Heart right ventricle (tissue), 16 donors: ENCODE measurements at regions not wholly inside any gene's neighbourhood (a gene's known extent, or its start where the extent isn't known, plus 50 kb on each side); places are given as distances from the start of the nearest gene placed in this dataset.

Experiments used
- ATAC-seq, 8 donors: fragments of 200-7000 bp; cut with Tn5 transposase; one replicate each; pipeline ENCODE4 v1.9.1; 2020; ENCODE audit warnings: mild to moderate bottlenecking in 8 of 8, moderate library complexity in 8 of 8, moderate number of reproducible peaks in 1 of 8
- DNase-seq, 2 donors: peaks; one replicate each; pipeline ENCODE4 v3.0.0-alpha.2; 2020
- H3K27ac ChIP-seq, 10 donors: fragments of 200-600 bp; sonication (generic) in 2 of 10; one replicate each; pipeline versions ENCODE4 v1.5.0 to v1.8.0; 2020 to 2022; ENCODE audit warnings: mild to moderate bottlenecking in 3 of 10
- H3K27me3 ChIP-seq, 7 donors: fragments of 200-600 bp; one replicate each; pipeline ENCODE4 v1.8.0; 2021 to 2022; ENCODE audit warnings: mild to moderate bottlenecking in 2 of 7
- H3K36me3 ChIP-seq, 9 donors: fragments of 200-600 bp; sonication (generic) in 1 of 9; one replicate each; pipeline versions ENCODE4 v1.5.0 to v1.8.0; 2020 to 2022; ENCODE audit warnings: mild to moderate bottlenecking in 2 of 9
- H3K4me1 ChIP-seq, 9 donors: fragments of 200-600 bp; sonication (generic) in 1 of 9; one replicate each; pipeline versions ENCODE4 v1.5.0 to v1.8.0; 2020 to 2022; ENCODE audit warnings: mild to moderate bottlenecking in 4 of 9
- H3K4me3 ChIP-seq, 10 donors: fragments of 200-600 bp; sonication (generic) in 2 of 10; one replicate each; pipeline versions ENCODE4 v1.5.0 to v1.8.0; 2020 to 2022; ENCODE audit warnings: mild to moderate bottlenecking in 7 of 10, moderate library complexity in 2 of 10
- H3K9me3 ChIP-seq, 11 donors: fragments of 200-600 bp in 10 of 11; sonication (generic) in 2 of 11; one replicate each; pipeline versions ENCODE4 v1.5.0 to v1.8.0; 2013 to 2022; ENCODE audit warnings: mild to moderate bottlenecking in 2 of 11, control low read depth in 1 of 11, moderate library complexity in 1 of 11
- CTCF ChIP-seq, 9 donors: fragments of 200-600 bp; sonication (generic) in 2 of 9; IDR thresholded peaks; one replicate each; pipeline versions ENCODE4 v1.5.0 to v1.8.0; 2021 to 2022; ENCODE audit warnings: antibody characterized with exemption in 9 of 9, mild to moderate bottlenecking in 5 of 9, moderate library complexity in 1 of 9
- WGBS, 2 donors: extraction: QIAGEN DNeasy Blood & Tissue Kit; methylation state at CpG; one replicate each; pipeline ENCODE4 v1.1.7; 2013; ENCODE audit warnings: inconsistent platforms in 1 of 2; 5-methylcytosine and 5-hydroxymethylcytosine counted together
- intact Hi-C, 10 donors: fragments of 100-400 bp; cut with DNase I; formaldehyde crosslinking; loops; one replicate each; pipeline versions ENCODE4 v1.11.1 to v1.14.2; 2022
- donor health status: Arrhythmogenic right ventricular cardiomyopathy.
- donor health status: ischemic (EF 13 %, LVEDD 7.1; RV severe dilation, severe dysfunction).
- donor health status: healthy with polysubstance abuse.
- donor health status: DM: no; HTN: yes; CAD: no.
- donor health status: DM: no; HTN: no; CAD: no.
- donor health status: ischemic (EF 25% LVEDD 6.9; RV normal size, moderate dysfunction).
- donor health status: ischemic (EF 25% LVEDD 5.7; RV mildly dilated, moderate dysfunction).
- donor health status: healthy.
- donor health status: DM: yes; HTN: yes; CAD: no.
- donor health status: Ischemic cardiomyopathy.
- donor health status: ischemic (EF 35%, LVEDD 5.7; RV mildly dilated, moderate dysfunction).
- donor health status: nonischemic (EF 11% LVEDD 7.7; RV severe dilation, severe dysfunction).
- donor health status: DM: yes; HTN: yes; CAD: no.
- donor health status: PGD.
- donor health status: ischemic (EF 29% LVEDD 5.4; RV normal size, mild dysfunction).
- donor health status: nonischemic (EF 23%, LVEDD 6.1; RV moderate dilation, normal function).

DNA sequence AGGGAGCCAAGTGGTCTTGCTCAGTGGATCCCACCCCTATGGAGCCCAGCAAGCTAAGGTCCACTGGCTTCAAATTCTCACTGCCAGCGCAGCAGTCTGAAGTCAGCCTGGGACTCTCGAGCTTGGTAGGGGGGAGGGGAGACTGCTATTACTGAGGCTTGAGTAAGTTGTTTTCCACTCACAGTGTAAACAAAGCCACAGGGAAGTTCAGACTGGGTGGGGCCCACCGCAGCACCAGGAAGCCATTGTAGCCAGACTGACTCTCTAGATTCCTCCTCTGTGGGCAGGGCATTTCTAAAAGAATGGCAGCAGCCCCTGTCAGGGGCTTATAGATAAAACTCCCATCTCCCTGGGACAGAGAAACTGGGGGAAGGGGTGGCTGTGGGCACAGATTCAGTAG, 721.0 kb upstream of the NDST4 start:
- no peaks in the 10 kb centered on the region for H3K36me3 ChIP-seq
- H3K9me3 ChIP-seq: peaks cover 0 to 45% (median 13%) of the 10 kb centered on the region in 11 donors
- DNase-seq (no peak), ATAC-seq (no peak)
- no peak overlapping the region for H3K27ac ChIP-seq
- H3K4me1 ChIP-seq: no peaks in the 10 kb centered on the region
- 69 to 73% methylated on average over 3 of the region's 3 CpGs for WGBS, 2 donors
- H3K4me3 ChIP-seq: no peak overlapping the region
- no peak for TF ChIP-seq CTCF (IDR thresholded peaks at IDR 0.05)
- intact Hi-C loops: no loop called here
- no peaks in the 10 kb centered on the region for H3K27me3 ChIP-seq

DNA sequence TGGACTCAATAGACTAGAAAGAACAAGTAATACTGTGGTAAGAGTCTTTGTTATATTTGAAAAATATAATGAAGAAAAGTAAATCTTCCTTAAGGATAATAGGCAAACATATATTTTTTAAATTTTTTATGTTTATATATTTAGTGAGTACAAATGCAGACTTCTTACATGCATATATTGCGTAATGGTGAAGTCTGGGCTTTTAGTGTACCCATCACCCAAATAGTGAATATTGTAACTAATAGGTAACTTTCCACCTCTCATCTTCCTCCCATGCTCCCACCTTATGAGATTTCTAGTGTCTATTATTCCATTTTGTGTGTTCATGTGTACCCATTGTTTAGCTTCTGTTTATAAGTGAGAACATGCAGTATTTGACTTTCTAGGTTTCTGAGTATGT, 711.2 kb upstream of the NDST4 start:
- H3K36me3 ChIP-seq: no peaks in the 10 kb centered on the region
- no peaks in the 10 kb centered on the region for H3K4me1 ChIP-seq
- H3K4me3 ChIP-seq: no peak overlapping the region
- H3K9me3 ChIP-seq: peaks cover 0 to 17% (median 0%) of the 10 kb centered on the region in 11 donors
- no peaks in the 10 kb centered on the region for H3K27me3 ChIP-seq
- WGBS, 2 donors: 91 to 96% methylated on average over 1 of the region's 1 CpG
- intact Hi-C loops: no loop called here
- DNase-seq (no peak), ATAC-seq (no peak)
- TF ChIP-seq CTCF (IDR thresholded peaks at IDR 0.05): no peak
- H3K27ac ChIP-seq: no peak overlapping the region

- H3K36me3 ChIP-seq: no peaks in the 10 kb centered on the region
- H3K27me3 ChIP-seq: no peaks in the 10 kb centered on the region
- no peak for ATAC-seq
- no peak for DNase-seq
- no peak overlapping the region for H3K27ac ChIP-seq
- no peak for TF ChIP-seq CTCF (IDR thresholded peaks at IDR 0.05)
- peaks cover 0 to 10% (median 0%) of the 10 kb centered on the region in 11 donors for H3K9me3 ChIP-seq
- intact Hi-C loops: no loop called here
- no peak overlapping the region for H3K4me3 ChIP-seq
- H3K4me1 ChIP-seq: no peaks in the 10 kb centered on the region
Measured at GRCh38 chr4:115803825-115804224, 690.4 kb upstream of the NDST4 start.

- TF ChIP-seq CTCF (IDR thresholded peaks at IDR 0.05): no peak
- WGBS, 2 donors: 62 to 66% methylated on average over 2 of the region's 2 CpGs
- Histone ChIP-seq H3K27me3 (no peaks in the 10 kb centered on the region), H3K4me1 (no peaks in the 10 kb centered on the region), H3K4me3 (no peak overlapping the region), H3K9me3 (peaks cover 0 to 17% (median 0%) of the 10 kb centered on the region in 11 donors), H3K27ac (no peak overlapping the region), H3K36me3 (no peaks in the 10 kb centered on the region)
- intact Hi-C loops: no loop called here
- ATAC-seq (no peak), DNase-seq (no peak)
Measured at GRCh38 chr4:115790812-115791211, 677.4 kb upstream of the NDST4 start.
